Stimulated activated CD8-positive, alpha-beta memory T cell treated with anti-CD3 and anti-CD28 coated beads, Interleukin-7, amount 100 ng/mL, for 24 hours (primary cell): ENCODE measurements at regions not wholly inside any gene's neighbourhood (a gene's known extent, or its start where the extent isn't known, plus 50 kb on each side); places are given as distances from the start of the nearest gene placed in this dataset.

ENCODE experiments used
- DNase-seq: peaks from one replicate; pipeline ENCODE4 v3.0.0-alpha.2; 2020; ENCODE audit warnings: low read depth

DNA sequence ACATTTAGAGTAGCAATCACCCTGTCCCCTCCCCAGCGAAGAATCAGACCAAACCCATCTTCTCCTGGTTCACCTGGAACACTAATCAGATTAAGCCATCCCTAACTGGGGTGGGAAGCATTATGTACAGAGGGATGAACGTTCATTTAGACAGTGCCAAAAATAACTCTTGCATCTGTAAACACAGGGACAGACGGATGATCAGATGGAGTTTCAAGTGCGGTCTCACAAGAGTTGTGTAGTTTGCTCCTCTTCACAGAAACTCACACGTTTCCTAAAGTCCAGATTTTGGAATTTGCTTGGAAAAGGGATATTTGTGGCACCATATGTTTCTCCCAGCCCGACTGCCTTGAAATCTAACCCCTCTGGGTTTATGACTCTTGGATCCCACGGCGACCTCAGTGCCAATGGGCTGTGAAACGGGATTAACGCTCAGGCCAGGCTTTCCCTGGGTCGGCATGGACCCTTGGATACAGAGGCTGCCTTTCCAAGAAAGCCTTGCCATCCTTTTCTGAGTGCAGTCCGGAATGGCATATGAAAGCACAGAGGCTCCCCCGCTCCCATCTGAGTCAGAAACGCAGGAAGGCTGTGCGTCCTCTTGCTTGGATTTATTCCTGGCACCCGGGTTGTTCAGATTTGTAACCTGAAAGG, 293.2 kb upstream of the HABP2 start:
- DNase-seq: no peak

GRCh38 chr10:113261161-113261560, 291.7 kb upstream of the HABP2 start:
- DNase-seq: no peak

DNA sequence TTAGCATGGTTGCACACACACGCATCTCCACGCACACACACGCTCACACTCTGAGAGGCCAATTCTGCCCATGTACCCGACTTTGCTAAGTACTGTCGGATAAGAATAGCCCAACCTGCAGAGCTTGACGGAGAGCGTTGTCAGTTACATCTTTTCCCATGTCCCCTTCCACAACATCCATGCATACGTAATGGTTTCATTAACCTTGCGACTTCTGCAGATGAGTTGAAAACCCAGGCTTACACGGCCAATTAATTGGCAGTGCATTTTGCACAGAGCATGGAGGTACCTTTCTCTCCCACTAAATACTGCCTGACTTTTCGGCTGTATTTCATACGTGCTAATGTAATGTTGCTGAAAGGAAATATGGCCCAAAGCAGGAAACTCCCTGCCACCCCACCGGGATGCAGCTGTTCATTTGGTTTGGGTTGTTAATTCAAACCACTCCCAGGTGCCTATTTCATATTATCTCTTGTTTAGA, 291.2 kb upstream of the HABP2 start:
- no peak for DNase-seq

GRCh38 chr10:113263056-113263455, 289.8 kb upstream of the HABP2 start:
- DNase-seq: no peak

DNA sequence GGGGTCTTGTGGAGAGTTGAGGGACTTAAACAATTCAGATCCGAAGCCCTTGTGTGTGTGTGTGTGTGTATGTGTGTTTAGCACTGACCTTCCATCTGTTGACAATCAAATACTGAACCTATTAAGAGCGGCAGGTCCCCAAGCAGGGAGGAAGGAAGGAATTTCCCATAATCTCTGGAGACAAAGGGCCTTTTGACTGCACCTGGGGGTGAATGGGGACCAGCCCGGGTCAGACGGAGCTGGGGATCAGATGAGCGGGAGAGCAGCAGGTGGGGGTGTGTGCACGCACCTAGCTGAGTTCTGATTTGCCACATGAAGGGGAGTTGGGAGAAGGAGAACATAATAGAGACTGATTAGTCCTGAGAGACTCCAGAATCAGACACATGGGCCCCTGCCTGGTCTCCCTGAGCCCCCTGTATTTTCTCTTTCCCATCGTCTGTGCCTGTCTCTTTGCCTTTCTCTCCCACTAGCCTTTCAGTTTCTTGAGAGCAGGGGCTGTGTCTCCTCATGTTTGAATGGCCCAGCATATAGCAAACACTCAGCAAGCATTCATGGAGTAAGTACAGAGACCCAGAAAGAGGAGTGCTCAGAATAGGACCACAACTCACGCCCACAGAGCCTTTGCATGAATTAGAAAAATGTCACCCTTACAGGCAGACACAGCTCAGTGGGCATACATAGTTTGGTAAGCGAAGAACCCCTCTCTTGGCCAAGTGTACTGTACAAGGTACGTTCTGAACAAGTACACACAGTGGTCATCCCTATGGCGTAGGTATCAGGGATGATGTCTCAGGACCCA, 288.3 kb upstream of the HABP2 start:
- no peak for DNase-seq

GRCh38 chr10:113266147-113266546, 286.7 kb upstream of the HABP2 start:
- no peak for DNase-seq

DNA sequence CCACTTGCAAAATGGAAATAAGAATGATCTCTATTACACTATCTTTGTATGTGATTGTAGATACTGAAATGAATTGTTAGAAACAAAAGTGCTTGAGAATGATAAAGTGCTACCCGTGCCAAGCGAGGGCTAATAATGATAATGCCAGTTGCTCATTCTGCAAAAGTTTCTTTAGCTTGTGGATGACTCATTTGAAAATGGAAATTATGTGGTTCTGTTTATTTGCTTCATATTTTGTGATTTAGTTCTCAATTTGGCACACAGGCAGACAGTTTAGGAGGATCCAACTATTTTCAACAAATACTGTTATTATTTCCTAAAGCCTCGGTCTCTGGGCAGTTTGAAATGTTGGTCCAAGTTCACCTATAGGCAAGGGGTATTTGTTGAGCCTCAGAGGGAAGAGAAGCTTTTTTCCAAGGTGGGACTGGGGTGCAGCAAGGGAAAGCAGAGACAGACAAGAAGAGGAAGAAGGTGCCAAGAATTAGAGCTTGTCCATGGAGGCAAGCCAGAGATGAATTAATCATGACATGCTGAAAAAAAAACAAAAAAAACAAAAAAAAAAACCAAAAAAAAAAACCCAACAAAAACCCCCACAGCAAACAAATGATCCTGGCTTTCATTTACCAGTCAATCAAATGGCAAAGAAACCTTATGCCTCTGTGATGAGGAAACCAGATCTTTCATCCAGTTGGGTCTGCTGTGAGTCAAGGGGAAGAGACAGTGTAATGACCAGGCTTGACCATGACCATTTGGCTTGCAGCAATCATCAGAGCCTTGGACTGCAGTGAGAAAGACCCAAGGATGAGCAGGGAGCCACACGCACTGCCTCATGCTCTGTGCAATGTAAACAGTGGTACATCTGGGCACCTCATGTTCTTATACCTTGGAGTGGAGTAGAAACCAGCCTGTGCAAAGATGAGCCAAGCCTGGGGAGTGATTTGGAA, 285.0 kb upstream of the HABP2 start:
- no peak for DNase-seq

- no peak for DNase-seq
Measured at GRCh38 chr10:113269333-113269732, 283.5 kb upstream of the HABP2 start.

DNA sequence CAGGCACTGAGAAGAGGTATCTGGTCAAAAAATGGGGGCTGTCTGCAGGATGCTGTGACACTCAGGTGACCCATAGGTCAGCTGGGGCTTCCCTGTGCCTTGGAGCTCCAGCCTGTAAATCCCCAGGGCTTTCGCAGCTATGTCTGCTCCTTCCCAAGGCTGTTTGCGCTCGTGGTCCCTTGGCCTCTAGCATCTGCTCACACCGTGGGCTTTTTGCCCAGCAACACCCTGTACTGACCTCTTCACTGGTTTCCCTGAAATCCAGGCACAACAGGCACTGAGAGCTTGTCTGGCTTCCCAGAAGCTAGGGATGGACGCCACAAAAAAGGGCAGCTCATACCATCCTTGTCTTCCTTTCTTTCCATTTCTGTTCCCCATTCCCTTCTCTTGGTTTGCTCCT, 280.3 kb upstream of the HABP2 start:
- no peak for DNase-seq

DNA sequence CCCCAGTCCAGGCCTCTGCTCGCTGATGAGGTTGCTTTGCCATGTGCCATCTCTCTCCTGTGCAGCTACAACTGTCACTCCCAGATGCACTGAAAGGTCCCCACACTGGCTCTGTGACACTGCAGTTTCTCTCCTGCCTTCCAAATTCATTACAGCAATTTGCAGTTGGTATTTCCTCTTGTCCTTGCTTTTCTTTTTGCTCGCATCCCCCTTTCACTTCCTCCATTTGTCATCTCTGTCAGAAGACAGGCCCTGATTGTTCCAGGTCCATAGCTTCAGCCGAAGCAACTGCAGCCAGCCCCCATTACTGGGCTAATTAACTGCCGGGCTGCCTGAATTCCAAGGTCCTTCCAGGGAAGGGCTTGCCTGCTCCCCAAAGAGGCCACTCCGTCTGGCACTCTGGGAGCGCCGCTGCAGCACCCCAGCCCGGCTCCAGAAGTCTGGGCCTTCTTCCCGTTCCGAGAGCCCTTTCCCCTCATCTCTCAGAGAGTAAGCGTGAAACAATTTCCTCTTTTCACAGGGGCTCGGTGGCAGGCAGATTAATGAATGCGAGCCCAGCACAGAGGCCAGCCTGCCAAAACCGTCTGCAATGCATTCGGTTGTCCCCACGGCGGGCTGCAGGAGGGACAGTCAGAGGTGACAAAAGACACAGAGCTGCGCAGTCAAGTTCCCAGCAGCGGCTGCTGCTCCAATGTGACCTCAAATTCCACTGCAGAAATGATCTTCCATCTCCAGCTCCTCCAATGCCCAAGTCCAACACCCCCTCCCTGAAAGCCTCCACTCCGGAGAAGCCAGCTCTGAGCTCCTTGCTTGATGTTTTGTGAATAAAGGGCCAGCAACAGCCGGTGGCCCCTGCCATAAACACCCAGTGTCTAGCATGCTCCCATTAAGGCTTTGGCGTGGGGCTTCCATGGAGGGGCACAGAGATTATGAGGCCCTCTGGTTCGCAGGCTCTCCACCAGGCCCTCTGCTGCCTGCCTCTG, 279.4 kb upstream of the HABP2 start:
- DNase-seq: no peak

GRCh38 chr10:113274176-113274829, 278.6 kb upstream of the HABP2 start:
- no peak for DNase-seq

DNA sequence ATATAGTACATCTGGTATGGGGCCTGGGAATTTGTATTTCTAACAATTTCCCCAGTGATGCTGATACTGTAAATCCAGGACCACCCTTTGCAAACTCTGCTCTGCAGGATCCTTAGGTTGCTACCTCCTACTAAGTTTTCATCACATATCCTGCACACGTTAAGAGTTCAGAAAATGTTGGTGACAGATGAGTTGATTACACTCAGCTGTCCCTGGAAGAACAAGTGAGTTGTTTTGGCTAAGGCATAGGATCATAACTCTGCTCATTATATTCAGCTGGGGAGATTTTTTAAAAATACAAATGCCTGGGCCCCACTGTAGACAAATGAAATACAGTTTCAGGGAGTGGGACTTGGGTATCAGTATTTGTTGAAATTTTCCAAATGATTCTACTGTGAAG, 274.6 kb upstream of the HABP2 start:
- no peak for DNase-seq

- no peak for DNase-seq
Measured at GRCh38 chr10:113278664-113279063, 274.2 kb upstream of the HABP2 start.

- no peak for DNase-seq
Measured at GRCh38 chr10:113279262-113279661, 273.6 kb upstream of the HABP2 start.

GRCh38 chr10:113282564-113282963, 270.3 kb upstream of the HABP2 start:
- DNase-seq: no peak

- DNase-seq: no peak
Measured at GRCh38 chr10:113283189-113283588, 269.7 kb upstream of the HABP2 start.

- DNase-seq: no peak
Measured at GRCh38 chr10:113284635-113285034, 268.2 kb upstream of the HABP2 start.

- no peak for DNase-seq
Measured at GRCh38 chr10:113285305-113285704, 267.5 kb upstream of the HABP2 start.

DNA sequence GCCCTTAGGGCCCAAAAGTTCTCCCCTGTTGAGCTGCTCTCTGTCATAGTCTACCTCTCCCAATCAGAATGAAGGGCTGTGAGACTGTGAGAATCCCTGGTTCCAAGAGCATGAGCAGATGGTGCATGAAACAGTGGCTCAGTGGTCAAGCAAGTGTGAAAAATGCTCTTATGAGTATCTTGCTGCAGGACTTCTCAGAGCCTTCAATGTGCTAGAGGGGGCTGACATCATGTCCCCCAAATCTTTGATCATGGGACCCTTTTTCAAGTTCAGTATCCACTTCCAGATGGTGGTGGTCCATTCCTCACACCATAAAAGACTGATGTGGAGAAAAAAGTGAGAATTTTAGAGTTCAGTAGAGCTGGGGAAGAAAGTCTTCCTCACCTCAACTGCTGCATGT, 265.3 kb upstream of the HABP2 start:
- no peak for DNase-seq

GRCh38 chr10:113290137-113290536, 262.7 kb upstream of the HABP2 start:
- DNase-seq: no peak

DNA sequence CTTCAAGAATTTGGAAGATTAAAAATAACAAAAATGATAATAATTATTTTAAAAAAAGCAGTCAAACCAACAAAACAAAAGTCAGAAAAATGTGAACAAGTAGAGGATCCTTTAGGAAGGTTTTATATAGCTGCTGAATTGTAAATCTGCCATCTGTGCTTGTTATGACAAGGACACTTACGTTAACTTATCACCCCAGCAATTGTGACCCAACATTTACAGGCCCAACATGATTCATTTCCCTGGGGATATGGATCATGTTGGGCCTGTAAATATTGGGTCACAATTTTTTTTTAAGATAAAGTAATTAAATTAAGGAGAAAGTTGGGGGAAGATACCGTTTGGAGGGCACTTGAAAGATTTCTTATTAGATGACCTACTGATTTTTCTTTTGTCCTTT, 261.4 kb upstream of the HABP2 start:
- DNase-seq: no peak
